Stimulated activated CD4-positive, alpha-beta T cell treated with anti-CD3 and anti-CD28 coated beads, TNF-alpha, amount 100 ng/mL, for 4 hours (primary cell): ENCODE measurements at regions not wholly inside any gene's neighbourhood (a gene's known extent, or its start where the extent isn't known, plus 50 kb on each side); places are given as distances from the start of the nearest gene placed in this dataset.

ENCODE experiments used
- DNase-seq, 3 experiments: peaks; one replicate each; pipeline ENCODE4 v3.0.0-alpha.2; 2020; ENCODE audit warnings: low read depth in 3 of 3

DNA sequence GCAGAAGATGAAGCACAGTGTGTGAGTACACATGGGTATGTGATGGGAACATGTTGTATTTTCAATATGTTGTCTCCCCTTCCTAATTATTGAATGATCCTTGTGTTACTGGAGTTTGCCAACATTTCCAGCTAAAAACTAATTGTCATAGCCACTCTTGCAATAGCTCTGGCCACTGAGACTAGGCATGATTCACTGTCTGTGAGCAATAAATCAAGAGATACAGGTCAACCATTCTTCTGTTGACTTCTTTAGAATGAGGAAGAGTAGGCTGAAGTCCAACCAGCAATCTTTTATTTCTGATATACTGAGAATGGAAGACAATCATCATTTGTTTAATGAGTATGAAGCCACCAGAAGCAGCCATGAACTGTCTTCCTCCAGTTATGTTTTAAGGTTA is 413.9 kb downstream of the SLITRK5 start:
- DNase-seq: no peak

DNA sequence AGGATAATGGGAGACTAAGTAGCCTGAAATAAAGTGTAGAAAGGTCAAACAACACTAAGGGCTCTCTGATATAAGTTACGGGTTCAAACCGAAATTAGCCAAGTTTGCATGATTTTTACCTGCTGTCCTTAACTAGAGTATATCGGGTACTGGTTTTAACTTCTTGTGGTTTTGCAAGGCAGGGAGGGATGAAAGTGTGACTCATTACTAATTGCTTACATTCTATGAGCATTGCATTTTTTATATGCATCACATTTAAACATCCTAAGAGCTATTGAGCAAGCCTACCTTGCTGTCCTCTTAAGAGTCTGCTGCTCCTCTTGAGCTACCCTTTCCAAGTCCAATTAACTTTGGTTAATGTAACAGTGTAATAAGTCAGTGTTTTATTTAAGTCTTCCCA is 415.4 kb downstream of the SLITRK5 start:
- no peak for DNase-seq

DNA sequence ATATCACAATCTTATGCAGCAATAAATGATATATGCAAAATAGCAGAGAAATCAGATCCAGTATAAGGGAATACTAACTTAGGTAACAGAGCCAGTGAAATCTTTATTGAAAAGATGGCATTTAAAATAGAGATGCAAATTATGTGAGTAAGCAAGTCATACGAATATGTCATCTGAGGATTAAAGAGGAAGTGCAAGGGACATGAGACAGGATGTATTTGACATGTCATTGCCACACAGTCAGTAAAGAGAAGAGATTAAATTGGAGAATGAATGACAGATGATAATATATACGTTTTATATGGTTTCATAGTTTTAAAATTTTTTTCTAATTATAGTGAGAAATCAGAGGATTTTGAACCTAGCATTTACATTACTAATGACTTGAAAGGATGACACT is 426.4 kb downstream of the SLITRK5 start:
- no peak for DNase-seq

DNA sequence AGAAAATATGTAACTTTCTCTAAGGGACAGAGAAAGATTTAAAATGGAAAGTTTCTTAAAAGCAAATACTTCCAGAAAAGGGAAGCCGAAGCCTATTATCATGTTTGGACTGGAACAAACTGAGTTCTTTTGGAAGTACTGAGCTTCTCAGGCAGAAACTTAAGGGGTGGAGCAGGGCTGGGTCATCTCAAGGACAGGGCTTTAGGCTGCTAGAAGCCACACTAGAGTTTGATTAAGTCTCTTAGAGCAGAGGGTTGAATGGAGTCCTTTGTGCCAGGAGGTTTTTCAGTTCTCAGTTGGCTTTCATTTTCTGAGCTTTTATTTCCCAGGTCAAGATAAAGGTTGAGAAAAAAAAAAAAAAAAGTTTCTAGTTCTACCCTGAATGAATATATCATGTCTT is 432.7 kb downstream of the SLITRK5 start:
- no peak for DNase-seq

DNA sequence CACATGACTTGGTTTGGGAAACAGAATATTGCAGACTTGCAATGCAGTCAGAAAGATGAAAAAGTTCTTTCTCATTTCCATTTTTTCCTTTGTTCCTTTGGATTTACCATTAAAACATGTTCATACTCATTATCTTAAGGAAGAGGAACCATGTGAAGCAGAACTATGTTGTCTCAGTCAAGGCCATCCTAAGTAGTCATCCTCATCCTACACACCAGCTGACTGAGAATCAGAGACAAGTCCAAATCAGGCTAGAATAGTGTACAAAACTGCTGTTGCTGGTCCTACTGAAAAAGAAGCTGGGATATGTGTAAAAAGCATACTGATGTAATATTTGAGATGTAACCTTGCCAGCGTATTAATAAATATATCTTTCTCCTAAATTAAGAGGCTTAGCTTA is 433.4 kb downstream of the SLITRK5 start:
- DNase-seq: no peak

GRCh38 chr13:88107570-88107969 is 436.4 kb downstream of the SLITRK5 start:
- DNase-seq: no peak

- DNase-seq: no peak
These were observed 441.4 kb downstream of the SLITRK5 start for GRCh38 chr13:88112526-88112925.

- DNase-seq: no peak
These were observed 444.8 kb downstream of the SLITRK5 start for GRCh38 chr13:88115976-88116375.

GRCh38 chr13:88118952-88119351 is 447.8 kb downstream of the SLITRK5 start:
- no peak for DNase-seq

DNA sequence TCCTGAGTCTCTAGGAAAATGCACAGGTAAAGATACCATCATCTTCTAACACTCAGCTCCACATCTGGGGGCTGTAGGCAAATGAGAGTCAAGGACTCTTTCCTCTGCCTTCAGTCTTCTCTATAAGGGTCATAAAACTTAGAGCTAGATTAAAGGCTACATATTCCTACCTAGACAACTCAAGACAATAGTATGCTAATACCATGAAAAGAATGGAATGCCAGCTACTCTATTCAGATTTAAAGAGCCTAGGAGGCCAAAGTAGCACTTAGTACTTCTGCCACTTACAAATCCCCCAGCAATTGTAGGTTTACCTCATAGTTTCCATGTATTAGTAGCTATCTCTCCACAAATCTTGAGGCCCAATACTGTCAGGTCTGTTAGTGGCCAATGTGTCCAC is 453.0 kb downstream of the SLITRK5 start:
- no peak for DNase-seq

DNA sequence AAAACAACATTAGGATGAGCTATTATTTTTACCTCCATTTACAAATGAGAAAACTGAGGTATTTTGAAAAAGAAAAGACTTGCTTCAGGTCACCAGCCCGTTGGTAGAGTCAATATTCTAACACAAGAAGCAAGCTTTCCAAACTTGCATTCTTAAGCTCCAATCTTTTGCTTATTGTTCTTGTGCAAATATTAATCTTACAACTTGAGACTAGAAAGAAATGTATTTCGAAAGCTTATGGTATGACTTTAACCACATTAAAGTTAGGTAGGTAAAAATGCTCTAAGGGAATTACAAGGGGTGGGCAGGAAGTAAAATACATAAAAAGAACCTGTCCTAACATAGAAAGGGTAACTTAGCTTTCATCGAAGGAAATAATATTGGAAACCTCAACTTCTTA is 453.9 kb downstream of the SLITRK5 start:
- DNase-seq: no peak

- no peak for DNase-seq
These were observed 465.1 kb downstream of the SLITRK5 start for GRCh38 chr13:88136098-88136790.

DNA sequence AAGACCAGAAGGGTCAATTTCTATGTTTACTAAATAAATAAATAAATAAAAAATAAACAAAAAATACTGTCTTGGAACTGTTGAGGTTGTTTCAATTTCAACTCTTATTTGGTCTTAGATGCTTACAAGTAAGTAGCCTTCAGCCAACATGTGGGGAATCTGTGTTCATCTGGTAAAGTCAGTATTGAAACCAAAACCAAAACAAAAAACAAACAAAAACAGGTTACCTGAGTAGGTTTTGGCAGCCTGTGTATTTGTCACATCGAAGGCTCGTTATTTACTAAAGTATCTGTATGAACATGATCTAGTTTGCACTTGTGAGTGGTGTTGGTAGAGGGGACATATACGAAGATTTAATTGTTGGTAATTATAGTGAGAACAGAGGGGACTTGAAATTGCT is 471.5 kb downstream of the SLITRK5 start:
- no peak for DNase-seq

DNA sequence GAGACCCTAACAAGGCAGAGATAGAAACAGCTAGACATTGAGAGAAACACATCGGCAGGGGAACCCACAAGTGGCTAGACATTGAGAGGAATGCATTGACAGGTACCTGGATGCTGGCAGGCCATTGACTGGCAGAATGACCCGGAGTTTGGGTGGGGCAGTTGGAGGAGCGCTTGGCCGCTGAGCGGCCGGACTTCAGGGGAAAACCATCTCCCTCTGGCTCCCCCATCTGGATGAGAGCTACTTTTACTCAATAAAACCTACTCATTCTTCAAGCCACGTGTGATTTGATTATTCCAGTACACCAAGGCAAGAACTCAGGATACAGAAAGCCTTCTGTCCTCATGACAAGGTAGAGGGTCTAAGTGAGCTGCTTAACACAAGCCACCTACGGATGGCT is 473.4 kb downstream of the SLITRK5 start:
- DNase-seq: no peak

DNA sequence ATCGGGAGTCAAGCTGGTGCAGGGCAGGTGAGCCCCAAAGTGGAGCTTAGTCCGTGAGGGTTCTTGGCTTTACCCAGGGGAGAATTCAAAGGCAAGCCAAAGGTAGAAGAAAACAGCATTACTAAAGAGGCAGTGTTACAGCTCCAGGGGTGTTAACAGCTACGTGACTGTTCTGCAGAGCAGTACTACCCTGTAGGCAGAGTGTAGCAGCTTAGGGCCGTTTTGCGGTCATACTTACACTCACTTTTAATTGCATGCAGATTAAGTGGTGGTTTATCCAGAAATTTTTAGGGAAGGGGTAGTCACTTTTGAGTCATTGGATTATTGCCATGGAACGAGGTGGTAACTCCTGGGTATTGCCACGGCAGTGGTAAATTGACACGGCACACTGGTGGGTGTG is 482.2 kb downstream of the SLITRK5 start:
- DNase-seq: no peak

DNA sequence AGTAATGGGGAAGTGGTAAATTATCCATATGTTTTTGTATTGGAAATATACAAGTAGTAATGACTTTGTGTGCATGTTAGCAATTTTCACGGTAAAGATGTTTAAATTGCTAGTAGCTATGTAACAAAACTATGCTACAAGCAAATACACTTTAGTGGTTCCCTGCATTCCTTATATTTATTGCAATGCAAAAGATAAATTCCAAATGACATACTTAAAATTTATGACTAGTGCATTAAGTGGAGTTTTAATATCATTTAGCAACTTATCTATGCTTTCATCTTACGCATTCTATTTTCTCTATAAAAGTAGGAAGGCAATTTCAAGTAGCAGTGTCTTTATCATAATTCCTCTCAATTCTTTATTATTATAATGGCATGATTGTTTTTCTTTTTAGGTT is 482.8 kb downstream of the SLITRK5 start:
- no peak for DNase-seq

- no peak for DNase-seq
These were observed 491.0 kb downstream of the SLITRK5 start for GRCh38 chr13:88162076-88162702.

- DNase-seq: no peak
These were observed 505.1 kb downstream of the SLITRK5 start for GRCh38 chr13:88176231-88176630.

DNA sequence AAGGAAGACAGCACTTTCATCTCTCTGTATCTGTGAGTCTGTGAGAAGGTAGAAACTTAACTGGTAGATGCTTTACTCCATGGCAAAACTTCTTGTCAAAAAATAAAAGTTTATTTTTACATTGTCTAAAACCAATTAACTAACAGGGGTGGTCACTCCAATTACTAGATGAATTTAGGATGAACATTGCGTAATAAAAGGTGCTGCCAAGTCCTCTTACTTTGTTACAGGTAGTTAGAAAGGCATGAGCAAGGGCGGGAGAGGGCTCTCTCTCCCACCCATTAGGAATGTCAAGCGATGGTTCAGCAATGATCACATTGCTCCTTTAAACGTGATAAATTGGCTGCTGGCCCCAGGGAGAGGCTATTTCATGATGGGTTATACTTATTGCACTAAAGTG is 512.3 kb downstream of the SLITRK5 start:
- no peak for DNase-seq

GRCh38 chr13:88188986-88189385 is 517.8 kb downstream of the SLITRK5 start:
- no peak for DNase-seq

DNA sequence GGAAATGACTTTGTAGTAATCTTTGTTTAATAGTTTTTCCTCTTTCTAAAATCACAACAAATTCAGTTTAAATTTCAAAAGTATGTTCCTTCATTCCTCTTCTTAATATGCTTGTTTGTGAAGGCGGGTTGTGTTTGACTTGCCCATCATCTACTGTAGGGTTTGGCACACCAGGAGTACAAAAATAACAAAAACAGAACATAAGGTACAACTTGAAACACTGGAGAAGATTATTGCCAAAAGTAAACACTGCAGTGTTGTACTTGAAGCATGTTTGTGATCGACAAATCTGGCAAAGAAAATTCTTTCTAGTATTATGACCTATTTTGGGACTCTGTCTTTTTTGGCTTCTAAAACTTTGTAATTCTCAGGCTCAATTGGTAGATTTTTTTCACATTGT is 518.6 kb downstream of the SLITRK5 start:
- no peak for DNase-seq

GRCh38 chr13:88196106-88196505 is 524.9 kb downstream of the SLITRK5 start:
- DNase-seq: no peak

DNA sequence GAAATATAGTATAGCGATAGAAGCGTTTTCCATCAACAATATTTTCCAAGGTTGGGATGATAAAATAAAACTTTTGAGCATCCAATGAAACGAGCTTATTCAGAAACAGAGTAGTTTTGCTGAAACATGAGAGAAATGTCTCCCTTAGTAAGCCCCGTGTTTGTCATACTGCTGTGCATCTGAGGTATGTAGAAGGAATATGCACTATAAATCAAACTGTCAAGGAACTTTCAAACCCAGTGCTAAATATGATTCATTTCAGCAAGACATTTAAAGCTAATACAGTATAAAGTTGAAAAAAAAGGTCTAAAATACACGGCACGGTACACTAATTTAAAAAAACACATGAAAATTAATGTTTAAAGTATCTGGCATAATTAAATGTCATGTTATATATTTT is 546.2 kb downstream of the SLITRK5 start:
- DNase-seq: no peak

DNA sequence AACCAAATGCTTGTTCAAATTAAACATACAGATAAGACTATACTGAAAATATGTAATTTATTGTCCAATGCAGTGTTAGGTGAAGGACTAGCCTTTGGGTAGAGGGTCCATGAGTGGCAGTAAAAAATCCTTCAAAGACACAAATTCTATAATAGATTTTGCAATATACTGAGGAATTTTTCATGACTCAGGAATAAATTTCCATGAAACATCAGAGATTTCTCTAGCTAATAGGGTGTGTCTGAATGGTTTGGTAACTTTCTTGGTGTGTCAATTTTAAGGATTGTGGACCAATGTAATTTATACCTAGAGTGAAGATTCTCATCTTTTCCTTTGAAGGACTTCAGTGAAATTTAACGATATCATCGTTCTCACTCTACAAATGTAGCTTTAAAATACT is 546.7 kb downstream of the SLITRK5 start:
- DNase-seq: no peak
